ENCODE measurements at regions not wholly inside any gene's neighbourhood (a gene's known extent, or its start where the extent isn't known, plus 50 kb on each side); places are given as distances from the start of the nearest gene placed in this dataset.
"Not testable (repeated sequence)": the region's sequence is repeated elsewhere in the genome, so short reads cannot be mapped to it uniquely, and the experiment has no call there.

DNA sequence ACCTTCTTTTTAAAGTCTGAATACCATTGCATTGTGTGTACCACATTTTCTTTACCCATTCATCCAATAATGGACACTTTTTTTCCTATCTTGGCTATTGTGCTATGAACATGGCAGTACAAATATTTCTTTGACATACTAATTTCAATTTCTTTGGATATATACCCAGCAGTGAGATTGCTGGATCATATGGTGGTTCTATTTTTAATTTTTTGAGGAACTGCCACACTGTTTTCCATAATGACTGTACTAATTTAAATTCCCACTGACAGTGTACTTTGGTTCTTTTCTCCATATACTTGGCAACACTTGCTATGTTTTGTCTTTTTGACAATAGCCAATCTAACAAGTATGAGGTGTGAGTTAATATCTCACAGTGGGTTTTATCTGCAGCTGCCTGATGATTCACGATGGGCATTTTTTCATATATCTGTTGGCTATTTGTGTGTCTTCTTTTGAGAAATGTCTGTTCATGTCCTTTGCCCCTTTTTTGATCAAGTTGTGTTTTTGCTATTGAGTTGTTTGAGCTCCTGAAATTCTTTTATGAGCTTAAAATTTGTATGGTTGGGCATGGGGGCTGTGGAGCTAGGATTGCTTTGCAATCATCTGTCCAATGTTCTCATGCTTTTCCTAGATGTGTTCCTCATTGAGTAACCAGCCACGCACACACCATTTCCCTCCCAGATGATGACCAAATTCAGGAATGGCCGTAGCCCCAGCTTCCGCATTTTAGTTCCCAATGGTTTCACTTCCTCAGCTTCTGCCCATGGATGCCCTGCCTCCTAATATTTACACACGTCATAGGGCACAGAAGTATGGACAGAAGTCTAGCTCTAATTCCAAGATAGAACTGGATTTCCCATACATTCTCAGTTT, 380.0 kb upstream of the SGCG start:
- no peak for DNase-seq

DNA sequence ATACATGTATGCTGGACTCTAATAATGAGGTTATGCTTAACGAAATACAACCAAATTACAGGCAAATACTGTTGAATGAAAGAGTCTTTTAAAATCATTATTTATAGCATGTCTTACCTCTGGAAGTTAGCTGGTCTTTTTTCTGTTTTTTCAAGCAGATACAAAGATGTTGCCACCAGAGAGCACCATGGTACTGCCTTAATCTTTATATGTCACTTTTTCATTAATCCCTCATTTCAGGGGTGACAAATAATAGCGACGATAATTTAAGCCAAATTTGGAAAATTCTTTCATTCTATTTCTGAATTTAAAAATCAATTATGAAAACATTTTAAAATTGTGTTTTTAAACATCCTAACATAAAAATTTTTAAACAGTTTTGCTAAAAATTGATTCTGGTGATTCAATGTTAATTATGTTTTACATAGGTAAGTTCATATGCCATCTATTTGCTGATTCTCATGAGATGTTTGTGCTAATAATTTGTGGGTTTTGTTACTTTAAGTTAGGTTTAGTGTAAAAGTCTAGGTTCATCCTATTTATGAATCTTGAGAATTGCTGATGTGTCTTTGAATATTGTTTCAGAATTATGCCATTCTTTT, 379.3 kb upstream of the SGCG start:
- no peak for DNase-seq

DNA sequence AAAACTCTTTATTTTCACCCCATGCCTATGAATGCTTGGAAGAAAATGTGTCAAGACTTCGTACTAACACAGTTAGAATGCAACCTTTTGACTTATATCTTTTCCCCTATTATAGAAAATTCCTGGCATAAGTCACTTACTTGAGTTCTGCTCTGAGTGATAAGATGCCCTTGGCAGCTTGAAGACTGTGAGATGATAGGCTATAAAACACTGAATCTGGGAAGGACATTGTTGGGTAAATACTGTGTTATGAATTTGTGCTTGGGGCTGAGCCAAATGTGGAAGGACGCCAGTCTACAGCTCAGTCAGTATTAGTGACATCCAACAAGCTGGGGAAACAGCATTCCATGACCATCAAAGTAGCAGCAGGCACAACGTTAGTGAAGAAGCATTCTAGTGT, 368.0 kb upstream of the SGCG start:
- DNase-seq = no peak

DNA sequence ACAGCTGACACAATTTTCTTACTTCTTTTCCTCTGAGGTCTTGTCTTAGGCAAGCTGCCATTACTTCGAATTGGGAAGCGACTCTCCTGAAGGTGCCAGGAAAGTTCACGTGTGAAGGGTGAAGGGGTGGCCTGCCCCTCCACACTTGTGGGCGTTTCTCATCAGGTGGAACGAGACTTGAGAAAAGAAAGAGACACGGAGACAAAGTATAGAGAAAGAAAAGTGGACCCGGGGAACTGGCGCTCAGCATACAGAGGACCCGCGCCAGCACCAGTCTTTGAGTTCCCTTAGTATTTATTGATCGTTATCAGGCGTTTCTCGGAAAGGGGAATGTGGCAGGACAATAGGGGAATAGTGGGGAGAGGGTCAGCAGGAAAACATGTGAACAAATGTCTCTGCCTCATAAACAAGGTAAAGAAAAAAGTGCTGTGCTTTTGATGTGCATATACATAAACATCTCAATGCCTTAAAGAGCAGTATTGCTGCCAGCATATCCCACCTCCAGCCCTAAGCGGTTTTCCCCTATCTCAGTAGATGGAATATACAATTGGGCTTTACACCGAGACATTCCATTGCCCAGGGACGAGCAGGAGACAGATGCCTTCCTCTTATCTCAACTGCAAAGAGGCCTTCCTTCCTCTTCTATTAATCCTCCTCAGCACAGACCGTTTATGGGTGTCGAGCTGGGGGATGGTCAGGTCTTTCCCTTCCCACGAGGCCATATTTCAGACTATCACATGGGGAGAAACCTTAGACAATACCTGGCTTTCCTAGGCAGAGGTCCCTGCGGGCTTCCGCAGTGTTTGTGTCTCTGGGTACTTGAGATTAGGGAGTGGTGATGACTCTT, 367.0 kb upstream of the SGCG start:
- DNase-seq = not testable (repeated sequence)

DNA sequence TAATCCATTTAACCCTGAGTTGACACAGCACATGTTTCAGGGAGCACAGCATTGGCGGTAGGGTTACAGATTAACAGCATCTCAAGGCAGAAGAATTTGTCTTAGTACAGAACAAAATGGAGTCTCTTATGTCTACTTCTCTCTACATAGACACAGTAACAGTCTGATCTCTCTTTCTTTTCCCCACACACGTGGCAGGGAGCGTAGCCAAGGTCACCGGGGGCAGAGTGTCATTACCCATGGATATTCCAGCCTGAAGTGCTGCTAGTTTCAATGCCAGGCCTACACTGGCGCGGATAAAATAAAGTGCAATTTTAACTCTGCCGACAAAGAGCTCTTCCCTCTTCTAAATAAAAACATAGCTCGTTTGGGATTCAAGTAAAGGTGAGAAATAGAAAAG, 366.3 kb upstream of the SGCG start:
- not testable (repeated sequence) for DNase-seq

DNA sequence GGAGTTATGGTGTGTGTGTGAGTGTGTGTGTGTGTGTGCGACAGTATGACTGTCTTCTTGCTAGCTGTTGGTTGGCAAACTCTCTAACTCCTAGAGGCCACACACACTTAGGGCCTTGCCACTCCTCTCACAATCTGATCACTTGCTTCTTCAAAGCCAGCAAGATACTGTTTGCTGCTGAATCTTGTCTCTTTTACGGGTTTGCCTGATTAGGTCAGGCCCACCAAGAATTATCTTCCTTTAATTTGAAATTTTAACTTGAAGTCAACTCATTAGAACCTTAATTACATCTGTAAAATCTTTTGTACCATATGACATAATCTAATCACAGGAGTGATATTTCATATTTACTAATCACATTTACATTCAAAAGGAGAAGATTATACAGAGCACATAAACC, 359.2 kb upstream of the SGCG start:
- no peak for DNase-seq

DNA sequence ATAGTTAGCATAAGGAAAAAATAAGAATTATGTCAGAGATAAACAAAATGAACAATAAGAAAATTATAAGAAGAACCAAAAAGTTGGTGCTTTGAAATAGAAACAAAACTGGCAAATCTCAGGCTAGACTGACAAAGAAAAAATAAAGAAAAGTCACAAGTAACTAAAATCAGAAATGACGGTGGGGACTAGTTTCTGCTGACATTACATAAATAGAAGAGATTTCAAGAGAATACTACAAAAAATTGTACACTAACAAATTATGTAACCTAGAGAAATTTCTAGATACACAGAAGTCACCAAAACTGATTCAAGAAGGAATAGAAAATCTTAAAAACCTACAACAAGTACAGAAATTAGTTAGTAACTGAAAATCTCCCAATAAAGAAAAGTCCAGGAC, 355.6 kb upstream of the SGCG start:
- no peak for DNase-seq

DNA sequence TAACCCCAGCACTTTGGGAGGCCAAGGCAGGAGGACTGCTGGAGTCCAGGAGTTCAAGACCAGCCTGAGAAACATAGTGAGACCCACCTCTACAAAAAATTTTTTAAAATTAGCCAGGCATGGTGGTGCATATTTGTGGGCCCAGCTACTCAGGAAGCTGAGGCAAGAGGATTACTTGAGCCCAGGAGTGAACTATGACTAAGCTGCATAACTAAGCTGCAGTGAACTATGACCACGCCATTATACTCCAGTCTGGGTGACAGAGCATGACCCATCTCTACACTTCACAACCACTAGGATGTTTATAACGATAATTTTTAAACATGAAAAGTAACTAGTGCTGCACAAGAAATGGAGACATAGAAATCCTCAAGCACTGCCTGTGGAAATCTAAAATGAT, 352.7 kb upstream of the SGCG start:
- no peak for DNase-seq

DNA sequence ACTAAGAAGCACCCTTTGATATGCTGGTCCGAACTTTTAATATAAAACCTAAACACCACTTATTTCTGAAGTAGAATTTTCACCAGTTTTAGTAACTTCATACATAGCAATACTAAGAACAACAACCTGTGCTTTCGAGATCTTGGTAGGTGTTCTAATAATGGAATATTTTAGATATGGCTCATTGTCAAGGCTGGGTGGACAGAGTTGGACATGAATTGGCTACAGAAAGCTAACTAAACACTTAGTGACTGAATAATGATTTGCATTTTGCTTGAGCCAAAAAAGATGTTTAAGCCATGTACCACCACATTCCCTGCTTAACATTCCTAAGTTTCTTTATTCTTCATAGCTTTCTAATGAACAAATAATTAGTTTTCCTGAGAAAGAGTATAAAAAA, 344.3 kb upstream of the SGCG start:
- no peak for DNase-seq

DNA sequence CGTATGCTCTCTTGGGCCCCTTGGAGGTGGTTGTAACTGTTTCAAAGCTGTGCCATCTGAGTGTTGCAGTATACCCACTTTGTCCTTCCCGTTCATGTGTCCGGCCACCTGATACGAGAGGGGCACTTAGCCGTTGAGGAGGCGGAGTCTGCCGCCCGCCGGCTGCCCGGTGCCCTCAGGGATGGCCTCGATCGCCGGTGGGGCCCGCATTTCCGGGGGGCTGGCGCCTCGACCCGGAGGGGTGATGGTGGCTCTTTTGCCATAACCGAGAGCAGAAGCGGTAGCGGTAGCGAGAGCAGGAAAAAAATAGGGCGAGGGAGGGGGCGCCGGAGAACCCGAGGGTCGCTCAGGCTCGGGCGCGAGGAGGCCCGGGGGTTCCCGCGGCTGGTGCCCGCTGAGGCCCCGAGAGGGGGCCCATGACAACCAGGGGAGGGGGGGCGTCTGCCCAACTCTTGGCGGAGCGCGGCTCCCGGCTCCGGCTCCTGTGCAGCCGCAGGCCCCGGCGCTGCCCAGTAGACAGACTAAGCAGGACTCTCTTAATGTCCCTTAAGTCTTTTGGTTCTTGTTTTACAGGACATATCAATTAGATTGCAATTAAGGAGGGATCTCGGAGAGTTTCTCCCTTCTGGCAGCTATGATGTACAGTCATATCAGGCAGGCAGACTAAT, 342.7 kb upstream of the SGCG start:
- DNase-seq = no peak

DNA sequence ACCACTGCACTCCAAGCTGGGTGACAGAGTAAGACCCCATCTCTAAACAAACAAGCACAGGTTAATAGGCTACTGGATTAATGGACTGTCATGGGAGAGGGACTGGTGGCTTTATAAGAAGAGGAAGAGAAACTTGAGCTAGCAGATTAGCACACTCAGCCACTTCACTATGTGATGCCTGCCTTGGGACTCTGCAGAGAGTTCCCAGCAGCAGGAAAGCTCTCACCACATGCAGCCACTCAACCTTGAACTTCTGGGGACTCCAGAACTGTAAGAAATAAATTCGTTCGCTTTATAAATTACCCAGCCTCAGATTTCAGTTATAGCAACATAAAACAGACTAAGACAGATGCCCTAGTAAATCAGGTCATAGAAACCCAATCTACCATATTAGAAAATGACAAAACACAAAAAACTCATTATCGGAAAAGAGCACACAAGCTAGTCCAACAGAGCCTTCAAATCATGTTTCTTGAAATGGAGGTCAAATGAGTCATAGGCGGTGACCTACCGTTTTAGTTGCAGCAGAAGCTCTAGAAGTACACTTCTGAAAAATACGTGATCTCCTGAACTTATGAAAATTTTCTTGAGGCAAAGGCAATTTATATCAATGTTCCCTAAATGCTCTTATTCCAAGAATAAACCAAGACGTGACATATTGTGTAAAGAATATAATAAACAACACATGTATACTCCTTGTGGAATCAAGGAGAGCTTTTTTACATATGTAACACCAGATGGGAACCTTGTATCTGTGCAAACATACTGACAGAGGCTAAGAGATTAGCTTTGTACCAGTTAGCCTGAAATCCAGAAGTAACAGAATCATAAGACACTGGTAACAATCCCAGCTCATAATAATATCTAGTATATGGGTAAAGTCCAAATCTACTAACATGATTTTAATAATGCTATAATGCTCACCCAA, 340.9 kb upstream of the SGCG start:
- no peak for DNase-seq

DNA sequence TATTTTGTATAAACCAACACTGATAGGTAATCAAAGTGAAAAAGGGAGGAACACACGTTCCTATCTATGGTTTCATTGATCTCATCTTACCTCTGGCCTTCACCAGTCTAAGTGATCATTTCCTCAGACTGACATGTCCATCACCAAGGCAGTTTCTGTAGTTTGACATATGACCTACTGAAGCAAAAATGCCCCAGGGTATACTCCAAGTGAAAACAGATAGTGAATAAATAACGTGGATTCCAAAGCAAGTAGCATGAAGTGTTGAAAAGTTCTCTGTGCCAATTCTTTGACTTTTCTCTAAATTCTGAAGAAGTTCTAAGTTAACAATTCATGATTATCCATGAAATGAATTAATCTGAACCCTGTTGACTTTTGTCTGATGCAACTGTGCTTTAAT, 334.2 kb upstream of the SGCG start:
- no peak for DNase-seq

DNA sequence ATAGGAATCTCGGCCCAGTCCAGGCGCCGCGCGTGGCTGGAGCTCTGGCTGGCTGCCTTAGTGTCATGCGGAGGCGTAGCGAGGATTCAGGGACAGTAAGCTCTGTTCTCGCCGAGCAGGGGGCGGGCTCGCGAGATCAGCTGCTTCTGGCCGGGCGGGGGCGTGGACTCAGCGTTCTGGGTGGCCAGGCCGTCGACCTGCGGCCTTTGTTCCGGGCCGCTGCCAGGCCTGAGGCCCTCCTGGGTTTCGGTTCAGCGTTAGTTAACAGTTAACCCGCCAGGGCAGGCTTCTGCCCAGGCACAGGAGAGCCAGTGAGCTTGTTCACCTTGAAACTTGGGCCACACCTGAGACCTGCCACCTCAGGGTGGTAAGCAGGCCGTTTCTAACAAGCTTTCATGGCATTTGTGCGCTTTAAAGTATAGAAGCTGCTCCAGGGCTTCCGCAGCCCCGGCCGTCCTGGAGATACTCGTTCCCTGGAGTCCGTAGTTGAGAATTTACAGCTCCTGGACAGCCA, 332.2 kb upstream of the SGCG start:
- DNase-seq = no peak

DNA sequence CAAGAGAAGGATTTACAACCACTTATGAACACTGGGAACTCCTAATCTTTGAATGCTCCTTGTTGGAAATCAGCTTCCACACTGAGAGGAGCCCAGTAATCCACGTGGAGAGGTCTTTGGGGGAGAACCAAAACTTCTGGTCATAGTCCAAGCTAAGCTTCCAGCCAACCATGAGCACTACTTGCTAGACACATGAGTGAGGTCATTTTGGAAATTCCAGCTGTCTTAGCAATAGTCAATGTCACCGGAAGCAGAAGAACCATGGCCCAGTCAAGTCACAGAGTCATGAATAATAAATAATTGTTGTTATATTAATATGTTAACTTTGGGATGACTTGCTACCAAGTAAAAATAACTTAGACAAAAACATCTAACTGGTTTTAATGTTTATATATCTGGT, 324.9 kb upstream of the SGCG start:
- no peak for DNase-seq

DNA sequence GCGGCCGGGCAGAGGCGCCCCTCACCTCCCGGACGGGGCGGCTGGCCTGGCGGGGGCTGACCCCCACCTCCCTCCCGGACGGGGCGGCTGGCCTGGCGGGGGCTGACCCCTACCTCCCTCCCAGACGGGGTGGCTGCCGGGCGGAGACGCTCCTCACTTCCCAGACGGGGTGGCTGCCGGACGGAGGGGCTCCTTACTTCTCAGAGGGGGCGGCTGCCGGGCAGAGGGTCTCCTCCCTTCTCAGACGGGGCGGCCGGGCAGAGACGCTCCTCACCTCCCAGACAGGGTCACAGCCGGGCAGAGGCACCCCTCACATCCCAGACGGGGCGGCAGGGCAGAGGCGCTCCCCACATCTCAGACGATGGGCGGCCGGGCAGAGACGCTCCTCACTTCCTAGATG, 321.8 kb upstream of the SGCG start:
- not testable (repeated sequence) for DNase-seq

DNA sequence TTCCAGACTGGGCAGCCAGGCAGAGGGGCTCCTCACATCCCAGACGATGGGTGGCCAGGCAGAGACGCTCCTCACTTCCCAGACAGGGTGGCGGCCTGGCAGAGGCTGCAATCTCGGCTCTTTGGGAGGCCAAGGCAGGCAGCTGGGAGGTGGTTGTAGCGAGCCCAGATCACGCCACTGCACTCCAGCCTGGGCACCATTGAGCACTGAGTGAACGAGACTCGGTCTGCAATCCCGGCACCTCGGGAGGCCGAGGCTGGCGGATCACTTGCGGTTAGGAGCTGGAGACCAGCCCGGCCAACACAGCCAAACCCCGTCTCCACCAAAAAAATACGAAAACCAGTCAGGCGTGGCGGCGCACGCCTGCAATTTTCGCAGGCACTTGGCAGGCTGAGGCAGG, 321.4 kb upstream of the SGCG start:
- not testable (repeated sequence) for DNase-seq

DNA sequence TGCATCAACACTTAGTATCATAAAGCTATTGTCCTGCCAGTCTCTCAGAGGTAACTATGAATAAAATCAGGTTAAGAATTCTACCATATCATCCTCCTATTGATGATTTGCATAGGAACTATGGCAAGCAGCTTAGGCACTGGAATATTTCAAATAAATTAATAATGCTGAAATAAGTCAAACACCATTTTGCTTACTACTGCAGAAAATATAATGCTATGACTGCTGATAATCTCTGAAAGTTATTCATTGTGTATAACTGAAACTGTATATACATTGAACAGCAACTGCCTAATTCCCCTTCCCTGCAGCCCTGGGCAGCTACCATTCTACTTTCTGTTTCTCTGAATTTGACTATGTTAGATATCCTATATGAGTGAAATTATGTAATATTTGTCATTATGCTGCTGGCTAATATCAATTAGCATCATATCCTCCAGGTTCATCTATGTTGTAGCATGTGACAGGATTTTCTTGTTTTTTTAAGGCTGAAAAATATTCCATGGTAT, 318.8 kb upstream of the SGCG start:
- DNase-seq = no peak

DNA sequence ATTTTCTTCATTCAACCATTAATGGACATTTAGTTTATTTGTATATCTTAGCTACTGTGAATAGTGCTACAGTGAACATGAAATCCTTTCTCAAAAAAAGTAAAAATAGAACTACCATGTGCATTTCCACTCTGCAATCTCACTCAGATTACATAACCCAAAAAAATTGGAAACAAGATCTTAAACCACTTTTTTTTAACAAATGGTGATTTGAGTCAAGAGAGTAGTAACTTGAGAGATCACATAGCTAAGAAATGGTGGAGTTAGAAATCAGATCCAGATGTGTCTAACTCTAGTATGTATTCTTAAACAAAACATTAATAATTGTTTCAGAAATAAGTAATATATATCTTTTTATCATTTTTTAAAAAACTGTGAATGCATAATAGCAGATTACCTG, 318.3 kb upstream of the SGCG start:
- no peak for DNase-seq

DNA sequence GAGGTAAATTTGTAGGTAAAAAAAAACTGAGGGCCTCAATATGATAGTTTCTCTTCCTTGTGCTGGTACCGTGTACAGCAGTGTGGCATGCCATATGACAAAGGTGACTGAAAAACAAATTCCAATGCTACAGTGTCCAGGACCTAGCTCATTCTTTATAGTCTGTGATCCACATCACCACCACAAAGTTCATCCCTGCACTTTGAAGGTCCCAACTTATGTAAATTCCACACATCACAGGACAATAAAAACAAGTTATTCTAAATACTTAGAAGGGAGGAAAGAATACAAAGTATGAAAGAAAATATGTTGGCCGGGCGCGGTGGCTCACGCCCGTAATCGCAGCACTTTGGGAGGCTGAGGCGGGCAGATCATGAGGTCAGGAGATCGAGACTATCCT, 314.6 kb upstream of the SGCG start:
- DNase-seq = no peak

DNA sequence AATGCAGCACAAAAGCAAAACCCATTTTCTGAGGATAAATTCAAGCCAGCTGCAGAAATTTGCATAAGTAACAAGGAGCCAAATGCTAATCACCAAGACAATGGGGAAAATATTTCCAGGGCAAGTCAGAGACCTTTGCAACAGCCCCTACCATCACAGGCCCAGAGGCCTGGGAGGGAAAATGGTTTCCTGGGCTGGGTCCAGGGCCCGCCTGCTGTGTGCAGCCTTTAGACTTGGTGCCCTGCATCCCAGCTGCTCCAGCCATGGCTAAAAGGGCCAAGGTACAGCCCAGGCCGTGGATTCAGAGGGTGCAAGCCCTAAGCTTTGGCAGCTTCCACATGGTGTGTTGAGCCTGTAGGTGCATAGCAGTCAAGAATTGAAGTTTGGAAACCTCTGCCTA, 309.5 kb upstream of the SGCG start:
- no peak for DNase-seq

DNA sequence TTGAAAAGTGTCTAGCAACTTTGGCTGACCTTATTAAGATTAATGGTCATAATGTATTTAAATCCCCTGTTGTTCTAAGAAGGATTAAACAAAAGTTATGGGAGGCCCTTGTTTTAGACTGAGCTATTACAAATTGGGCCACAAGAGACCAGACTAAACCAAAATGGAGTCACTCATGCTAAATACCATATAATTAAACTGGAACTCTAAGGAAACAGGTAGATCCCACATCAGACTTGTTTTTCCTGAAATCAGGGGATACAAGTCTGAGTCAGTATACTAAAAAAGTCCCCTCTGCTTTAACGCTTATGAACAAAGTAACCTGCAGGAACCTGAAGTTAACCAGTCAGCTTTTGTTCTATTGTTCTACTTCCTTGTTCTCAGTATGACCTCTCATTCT, 305.9 kb upstream of the SGCG start:
- no peak for DNase-seq

DNA sequence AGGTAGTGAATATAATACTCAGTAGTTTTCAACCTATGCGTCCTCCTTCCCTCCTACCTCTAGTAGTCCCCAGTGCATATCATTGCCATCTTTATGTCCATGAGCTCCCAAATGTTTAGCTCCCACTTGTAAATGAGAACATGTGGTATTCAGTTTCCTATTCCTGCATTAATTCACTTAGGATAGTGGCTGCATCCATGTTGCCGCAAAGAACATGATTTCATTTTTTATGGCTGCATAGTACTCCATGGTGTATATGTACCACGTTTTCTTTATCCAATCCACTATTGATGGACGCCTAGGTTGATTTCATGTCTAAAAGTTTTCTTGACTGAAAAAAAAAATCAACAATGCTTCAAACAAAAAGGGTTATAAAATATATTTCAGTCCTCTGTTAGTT, 303.4 kb upstream of the SGCG start:
- no peak for DNase-seq

Measured in RPMI8226 (cell line).